ENCODE measurements at regions not wholly inside any gene's neighbourhood (a gene's known extent, or its start where the extent isn't known, plus 50 kb on each side); places are given as distances from the start of the nearest gene placed in this dataset.

GRCh38 chr7:65247491-65247890 lies 126.2 kb upstream of the ZNF92 start:
- Histone ChIP-seq H3K4me2 (ENCODE audit: low read depth, low read length, poor library complexity, severe bottlenecking) (no peak overlapping the region), H3K9ac (ENCODE audit: low read length) (no peak overlapping the region), H4K20me1 (ENCODE audit: insufficient read depth, low read depth, low read length) (no peaks in the 10 kb centered on the region), H3K36me3 (ENCODE audit: insufficient read depth, low read length) (no peaks in the 10 kb centered on the region), H3K9me2 (replicated peaks; ENCODE audit: insufficient read depth, low read length) (no peaks in the 10 kb centered on the region), H3K79me2 (ENCODE audit: low read length) (no peaks in the 10 kb centered on the region), H3K27ac (ENCODE audit: low read length) (no peak overlapping the region), H3K9me3 (ENCODE audit: low read length) (no peaks in the 10 kb centered on the region), H2AFZ (ENCODE audit: low read length) (no peak overlapping the region), H3K4me1 (ENCODE audit: low read length) (no peaks in the 10 kb centered on the region), H3K4me3 (ENCODE audit: low read length) (no peak overlapping the region), H3K27me3 (ENCODE audit: low read length) (no peaks in the 10 kb centered on the region)
- no peak for DNase-seq

GRCh38 chr7:65239707-65240352 lies 133.8 kb upstream of the ZNF92 start:
- no peaks in the 10 kb centered on the region for H4K20me1 ChIP-seq (ENCODE audit: insufficient read depth, low read depth, low read length)

GRCh38 chr7:65239324-65239706 lies 134.3 kb upstream of the ZNF92 start:
- H3K9me3 ChIP-seq (ENCODE audit: low read length) = no peaks in the 10 kb centered on the region
- no peaks in the 10 kb centered on the region for H3K36me3 ChIP-seq (ENCODE audit: insufficient read depth, low read length)
- no peaks in the 10 kb centered on the region for H3K79me2 ChIP-seq (ENCODE audit: low read length)
- H2AFZ ChIP-seq (ENCODE audit: low read length) = no peak overlapping the region
- H4K20me1 ChIP-seq (ENCODE audit: insufficient read depth, low read depth, low read length) = no peaks in the 10 kb centered on the region
- H3K27ac ChIP-seq (ENCODE audit: low read length) = no peak overlapping the region
- DNase-seq = no peak
- no peak overlapping the region for H3K9ac ChIP-seq (ENCODE audit: low read length)
- no peak overlapping the region for H3K4me2 ChIP-seq (ENCODE audit: low read depth, low read length, poor library complexity, severe bottlenecking)
- no peaks in the 10 kb centered on the region; the same call in 1 of the 2 replicates for H3K4me1 ChIP-seq (ENCODE audit: low read length)
- H3K4me3 ChIP-seq (ENCODE audit: low read length) = no peak overlapping the region
- no peaks in the 10 kb centered on the region for H3K9me2 ChIP-seq (replicated peaks; ENCODE audit: insufficient read depth, low read length)
- no peaks in the 10 kb centered on the region for H3K27me3 ChIP-seq (ENCODE audit: low read length)

More at GRCh38 chr7:65239707-65240352, 133.8 kb upstream of the ZNF92 start:
- DNase-seq = no peak
- H3K4me1 ChIP-seq (ENCODE audit: low read length) = no peaks in the 10 kb centered on the region; the same call in 1 of the 2 replicates
- H2AFZ ChIP-seq (ENCODE audit: low read length) = no peak overlapping the region
- no peaks in the 10 kb centered on the region for H3K27me3 ChIP-seq (ENCODE audit: low read length)
- no peak overlapping the region for H3K9ac ChIP-seq (ENCODE audit: low read length)
- no peaks in the 10 kb centered on the region for H3K79me2 ChIP-seq (ENCODE audit: low read length)
- H3K27ac ChIP-seq (ENCODE audit: low read length) = no peak overlapping the region
- H3K9me2 ChIP-seq (replicated peaks; ENCODE audit: insufficient read depth, low read length) = no peaks in the 10 kb centered on the region
- no peaks in the 10 kb centered on the region for H3K36me3 ChIP-seq (ENCODE audit: insufficient read depth, low read length)
- no peaks in the 10 kb centered on the region for H3K9me3 ChIP-seq (ENCODE audit: low read length)
- no peak overlapping the region for H3K4me3 ChIP-seq (ENCODE audit: low read length)
- H3K4me2 ChIP-seq (ENCODE audit: low read depth, low read length, poor library complexity, severe bottlenecking) = no peak overlapping the region

GRCh38 chr7:65238785-65239184 lies 134.9 kb upstream of the ZNF92 start:
- H3K27me3 ChIP-seq (ENCODE audit: low read length) = no peaks in the 10 kb centered on the region
- no peak overlapping the region for H3K27ac ChIP-seq (ENCODE audit: low read length)
- H3K79me2 ChIP-seq (ENCODE audit: low read length) = no peaks in the 10 kb centered on the region
- no peaks in the 10 kb centered on the region for H3K36me3 ChIP-seq (ENCODE audit: insufficient read depth, low read length)
- no peaks in the 10 kb centered on the region for H3K9me2 ChIP-seq (replicated peaks; ENCODE audit: insufficient read depth, low read length)
- no peak for DNase-seq
- no peak overlapping the region for H2AFZ ChIP-seq (ENCODE audit: low read length)
- no peaks in the 10 kb centered on the region for H4K20me1 ChIP-seq (ENCODE audit: insufficient read depth, low read depth, low read length)
- H3K9me3 ChIP-seq (ENCODE audit: low read length) = no peaks in the 10 kb centered on the region
- no peak overlapping the region for H3K9ac ChIP-seq (ENCODE audit: low read length)
- H3K4me1 ChIP-seq (ENCODE audit: low read length) = no peaks in the 10 kb centered on the region; the same call in 1 of the 2 replicates
- H3K4me2 ChIP-seq (ENCODE audit: low read depth, low read length, poor library complexity, severe bottlenecking) = no peak overlapping the region
- no peak overlapping the region for H3K4me3 ChIP-seq (ENCODE audit: low read length)

- DNase-seq = no peak
- no peak overlapping the region for H3K4me2 ChIP-seq (ENCODE audit: low read depth, low read length, poor library complexity, severe bottlenecking)
- H3K4me1 ChIP-seq (ENCODE audit: low read length) = no peaks in the 10 kb centered on the region; the same call in 1 of the 2 replicates
- no peak overlapping the region for H3K9ac ChIP-seq (ENCODE audit: low read length)
- no peaks in the 10 kb centered on the region for H3K79me2 ChIP-seq (ENCODE audit: low read length)
- H3K27me3 ChIP-seq (ENCODE audit: low read length) = no peaks in the 10 kb centered on the region
- H2AFZ ChIP-seq (ENCODE audit: low read length) = no peak overlapping the region
- H4K20me1 ChIP-seq (ENCODE audit: insufficient read depth, low read depth, low read length) = no peaks in the 10 kb centered on the region
- H3K4me3 ChIP-seq (ENCODE audit: low read length) = no peak overlapping the region
- H3K27ac ChIP-seq (ENCODE audit: low read length) = no peak overlapping the region
- H3K36me3 ChIP-seq (ENCODE audit: insufficient read depth, low read length) = no peaks in the 10 kb centered on the region
- H3K9me2 ChIP-seq (replicated peaks; ENCODE audit: insufficient read depth, low read length) = no peaks in the 10 kb centered on the region
- H3K9me3 ChIP-seq (ENCODE audit: low read length) = no peaks in the 10 kb centered on the region
These were observed 138.1 kb upstream of the ZNF92 start for GRCh38 chr7:65235586-65235985.

- Histone ChIP-seq H3K4me1 (ENCODE audit: low read length) (no peaks in the 10 kb centered on the region; the same call in 1 of the 2 replicates), H3K9me2 (replicated peaks; ENCODE audit: insufficient read depth, low read length) (no peaks in the 10 kb centered on the region), H4K20me1 (ENCODE audit: insufficient read depth, low read depth, low read length) (no peaks in the 10 kb centered on the region), H3K27ac (ENCODE audit: low read length) (no peak overlapping the region), H3K27me3 (ENCODE audit: low read length) (no peaks in the 10 kb centered on the region), H3K9me3 (ENCODE audit: low read length) (no peaks in the 10 kb centered on the region), H3K4me3 (ENCODE audit: low read length) (no peak overlapping the region), H3K9ac (ENCODE audit: low read length) (no peak overlapping the region), H2AFZ (ENCODE audit: low read length) (no peak overlapping the region), H3K79me2 (ENCODE audit: low read length) (no peaks in the 10 kb centered on the region), H3K36me3 (ENCODE audit: insufficient read depth, low read length) (no peaks in the 10 kb centered on the region), H3K4me2 (ENCODE audit: low read depth, low read length, poor library complexity, severe bottlenecking) (no peak overlapping the region)
- DNase-seq = no peak
These were observed 140.1 kb upstream of the ZNF92 start for GRCh38 chr7:65233409-65234034.

- no peak overlapping the region for H3K27ac ChIP-seq (ENCODE audit: low read length)
- no peaks in the 10 kb centered on the region for H3K9me2 ChIP-seq (replicated peaks; ENCODE audit: insufficient read depth, low read length)
- no peaks in the 10 kb centered on the region for H4K20me1 ChIP-seq (ENCODE audit: insufficient read depth, low read depth, low read length)
- H3K36me3 ChIP-seq (ENCODE audit: insufficient read depth, low read length) = no peaks in the 10 kb centered on the region
- H3K9ac ChIP-seq (ENCODE audit: low read length) = no peak overlapping the region
- DNase-seq = no peak
- no peaks in the 10 kb centered on the region for H3K79me2 ChIP-seq (ENCODE audit: low read length)
- no peak overlapping the region for H3K4me3 ChIP-seq (ENCODE audit: low read length)
- peaks cover 1% of the 10 kb centered on the region; the same call in 1 of the 2 replicates for H3K4me1 ChIP-seq (ENCODE audit: low read length)
- no peaks in the 10 kb centered on the region for H3K27me3 ChIP-seq (ENCODE audit: low read length)
- no peak overlapping the region for H2AFZ ChIP-seq (ENCODE audit: low read length)
- no peak overlapping the region for H3K4me2 ChIP-seq (ENCODE audit: low read depth, low read length, poor library complexity, severe bottlenecking)
- no peaks in the 10 kb centered on the region for H3K9me3 ChIP-seq (ENCODE audit: low read length)
These were observed 143.4 kb upstream of the ZNF92 start for GRCh38 chr7:65230231-65230630.

GRCh38 chr7:65225422-65226006 lies 148.1 kb upstream of the ZNF92 start:
- H2AFZ ChIP-seq (ENCODE audit: low read length) = no peak overlapping the region
- H3K9ac ChIP-seq (ENCODE audit: low read length) = no peak overlapping the region
- H4K20me1 ChIP-seq (ENCODE audit: insufficient read depth, low read depth, low read length) = no peaks in the 10 kb centered on the region
- H3K27me3 ChIP-seq (ENCODE audit: low read length) = no peaks in the 10 kb centered on the region
- no peak overlapping the region for H3K27ac ChIP-seq (ENCODE audit: low read length)
- no peak overlapping the region for H3K4me3 ChIP-seq (ENCODE audit: low read length)
- no peak for DNase-seq
- no peaks in the 10 kb centered on the region for H3K9me3 ChIP-seq (ENCODE audit: low read length)
- H3K79me2 ChIP-seq (ENCODE audit: low read length) = no peaks in the 10 kb centered on the region
- no peak overlapping the region for H3K4me2 ChIP-seq (ENCODE audit: low read depth, low read length, poor library complexity, severe bottlenecking)
- peaks cover 4% of the 10 kb centered on the region; the same call in 1 of the 2 replicates for H3K4me1 ChIP-seq (ENCODE audit: low read length)
- no peaks in the 10 kb centered on the region for H3K36me3 ChIP-seq (ENCODE audit: insufficient read depth, low read length)
- H3K9me2 ChIP-seq (replicated peaks; ENCODE audit: insufficient read depth, low read length) = no peaks in the 10 kb centered on the region
